Glutamatergic neuron (in vitro differentiated cells): ENCODE measurements at regions not wholly inside any gene's neighbourhood (a gene's known extent, or its start where the extent isn't known, plus 50 kb on each side); places are given as distances from the start of the nearest gene placed in this dataset.
A peak's percentile ranks its signal among the peaks of the same experiment; 100 is the strongest.

Experiments
- DNase-seq: peaks from one replicate; pipeline ENCODE4 v3.0.0; 2022
- H3K27ac Mint-ChIP-seq: one replicate; pipeline ENCODE4 v1.8.0; 2020; ENCODE audit warnings: mild to moderate bottlenecking, mixed read lengths, inconsistent platforms; ENCODE audit not compliant: unreplicated experiment
- H3K27me3 Mint-ChIP-seq: one replicate; pipeline ENCODE4 v1.8.0; 2020; ENCODE audit warnings: mild to moderate bottlenecking, moderate library complexity, mixed read lengths, inconsistent platforms; ENCODE audit not compliant: unreplicated experiment
- H3K36me3 Mint-ChIP-seq: one replicate; pipeline ENCODE4 v1.8.0; 2020; ENCODE audit warnings: mild to moderate bottlenecking, mixed read lengths, inconsistent platforms; ENCODE audit not compliant: unreplicated experiment
- H3K4me1 Mint-ChIP-seq: one replicate; pipeline ENCODE4 v1.8.0; 2020; ENCODE audit warnings: mild to moderate bottlenecking, low read depth, mixed read lengths, inconsistent platforms; ENCODE audit not compliant: unreplicated experiment
- H3K4me3 Mint-ChIP-seq: one replicate; pipeline ENCODE4 v1.8.0; 2020; ENCODE audit warnings: mild to moderate bottlenecking, mixed read lengths, inconsistent platforms; ENCODE audit not compliant: unreplicated experiment
- H3K9me3 Mint-ChIP-seq: one replicate; pipeline ENCODE4 v1.8.0; 2020; ENCODE audit warnings: mild to moderate bottlenecking, moderate library complexity, mixed read lengths, inconsistent platforms; ENCODE audit not compliant: unreplicated experiment
- TF ChIP-seq, protein P1 (sequence below): fragments of 200-600 bp; sonication (generic); IDR thresholded peaks from one replicate; pipeline ENCODE4 v1.5.0; 2021; ENCODE audit not compliant: partially characterized antibody, unreplicated experiment

GRCh38 chr13:32905063-32905863 is 111.0 kb upstream of the KL start:
- Mint-ChIP-seq H3K9me3 (peaks cover 3% of the 10 kb centered on the region), H3K4me1 (peaks cover 13% of the 10 kb centered on the region), H3K27me3 (no peaks in the 10 kb centered on the region), H3K27ac (no peak overlapping the region), H3K36me3 (no peaks in the 10 kb centered on the region), H3K4me3 (peak overlapping the region; percentile 39)
- TF ChIP-seq, protein P1, sequence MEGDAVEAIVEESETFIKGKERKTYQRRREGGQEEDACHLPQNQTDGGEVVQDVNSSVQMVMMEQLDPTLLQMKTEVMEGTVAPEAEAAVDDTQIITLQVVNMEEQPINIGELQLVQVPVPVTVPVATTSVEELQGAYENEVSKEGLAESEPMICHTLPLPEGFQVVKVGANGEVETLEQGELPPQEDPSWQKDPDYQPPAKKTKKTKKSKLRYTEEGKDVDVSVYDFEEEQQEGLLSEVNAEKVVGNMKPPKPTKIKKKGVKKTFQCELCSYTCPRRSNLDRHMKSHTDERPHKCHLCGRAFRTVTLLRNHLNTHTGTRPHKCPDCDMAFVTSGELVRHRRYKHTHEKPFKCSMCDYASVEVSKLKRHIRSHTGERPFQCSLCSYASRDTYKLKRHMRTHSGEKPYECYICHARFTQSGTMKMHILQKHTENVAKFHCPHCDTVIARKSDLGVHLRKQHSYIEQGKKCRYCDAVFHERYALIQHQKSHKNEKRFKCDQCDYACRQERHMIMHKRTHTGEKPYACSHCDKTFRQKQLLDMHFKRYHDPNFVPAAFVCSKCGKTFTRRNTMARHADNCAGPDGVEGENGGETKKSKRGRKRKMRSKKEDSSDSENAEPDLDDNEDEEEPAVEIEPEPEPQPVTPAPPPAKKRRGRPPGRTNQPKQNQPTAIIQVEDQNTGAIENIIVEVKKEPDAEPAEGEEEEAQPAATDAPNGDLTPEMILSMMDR, result no peak
- DNase-seq, result no peak

DNA sequence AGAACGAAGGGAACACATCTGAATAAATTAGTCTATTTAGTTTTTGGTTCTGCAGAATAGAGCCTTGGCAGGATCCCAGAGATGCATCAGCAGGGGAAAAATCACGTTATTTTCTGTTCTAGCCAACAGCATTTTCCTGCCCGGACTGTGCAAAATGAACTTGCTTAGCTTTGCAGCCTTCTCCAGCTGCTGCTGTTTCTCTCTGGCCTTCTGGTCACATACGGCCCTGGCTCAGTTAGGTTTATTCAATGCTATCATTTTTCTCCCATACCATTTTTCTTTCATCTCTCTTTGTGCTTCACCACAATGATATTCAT is 110.4 kb upstream of the KL start:
- H3K27ac Mint-ChIP-seq, result peak overlapping the region; percentile 52
- H3K27me3 Mint-ChIP-seq, result no peaks in the 10 kb centered on the region
- peaks cover 13% of the 10 kb centered on the region for H3K4me1 Mint-ChIP-seq
- TF ChIP-seq, protein P1, result no peak
- H3K36me3 Mint-ChIP-seq, result no peaks in the 10 kb centered on the region
- DNase-seq, result no peak
- H3K9me3 Mint-ChIP-seq, result peaks cover 3% of the 10 kb centered on the region
- no peak overlapping the region for H3K4me3 Mint-ChIP-seq

DNA sequence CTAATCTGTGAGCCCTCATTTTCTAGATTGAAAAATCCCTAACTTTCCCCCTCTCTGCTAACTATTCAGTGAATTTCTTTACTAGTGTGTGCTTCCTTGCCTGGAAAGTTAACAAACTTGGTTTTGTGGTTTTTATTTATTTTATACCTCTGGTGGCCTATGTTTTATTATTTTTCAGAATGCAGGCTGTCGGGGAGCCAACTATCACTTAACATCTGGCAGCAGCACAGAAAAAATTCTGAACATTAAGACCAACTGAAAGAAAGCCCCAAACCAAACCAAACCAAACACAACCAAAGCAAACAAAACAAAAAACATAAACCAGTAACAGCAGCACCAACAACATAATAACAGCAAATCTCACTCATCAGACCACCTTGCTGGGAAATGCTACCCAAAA is 109.0 kb upstream of the KL start:
- Mint-ChIP-seq H3K4me3 (no peak overlapping the region), H3K27me3 (no peaks in the 10 kb centered on the region), H3K27ac (no peak overlapping the region), H3K9me3 (peaks cover 3% of the 10 kb centered on the region), H3K4me1 (peaks cover 13% of the 10 kb centered on the region), H3K36me3 (no peaks in the 10 kb centered on the region)
- no peak for DNase-seq
- TF ChIP-seq, protein P1, result no peak

DNA sequence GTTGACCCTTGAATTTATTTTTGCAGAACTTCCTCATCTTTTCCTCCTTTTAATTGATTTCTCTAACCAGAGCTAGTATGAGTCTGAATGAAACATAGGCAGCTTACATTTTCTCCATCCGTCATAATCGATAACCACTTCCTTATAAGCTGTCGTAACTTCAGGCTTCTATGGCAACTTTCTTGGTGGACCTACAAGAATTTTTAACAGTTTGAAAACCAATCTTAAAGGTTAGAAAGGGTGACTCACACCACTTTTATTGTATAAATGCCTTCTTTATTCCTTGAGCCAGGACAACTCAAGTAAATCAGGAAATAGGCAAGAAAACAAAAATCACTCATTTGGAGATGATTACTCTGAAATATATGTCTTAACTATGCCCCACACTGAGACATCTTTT is 105.7 kb upstream of the KL start:
- Mint-ChIP-seq H3K27me3 (no peaks in the 10 kb centered on the region), H3K4me1 (peaks cover 8% of the 10 kb centered on the region), H3K27ac (no peak overlapping the region), H3K9me3 (no peaks in the 10 kb centered on the region), H3K4me3 (no peak overlapping the region), H3K36me3 (peaks cover 2% of the 10 kb centered on the region)
- TF ChIP-seq, protein P1, result no peak
- no peak for DNase-seq

DNA sequence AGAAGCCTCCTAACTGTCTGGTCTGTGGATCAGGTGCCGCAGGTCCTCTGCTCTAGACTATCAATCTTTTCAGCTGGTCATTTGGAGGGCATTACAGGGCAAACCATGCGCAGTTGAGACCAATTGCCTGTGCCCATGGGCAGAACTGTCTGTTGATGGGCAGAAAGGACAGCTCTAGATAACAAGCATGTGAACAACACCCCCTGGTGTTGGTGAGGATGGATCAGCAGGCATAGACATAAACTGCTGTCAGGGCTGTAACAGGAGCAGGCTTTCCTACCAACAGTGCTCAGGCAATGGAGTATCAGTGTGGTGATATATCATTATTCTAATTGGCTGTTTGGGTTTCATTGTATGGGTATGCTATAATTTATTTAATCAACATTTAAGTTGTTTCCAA is 104.7 kb upstream of the KL start:
- no peak overlapping the region for H3K27ac Mint-ChIP-seq
- peaks cover 2% of the 10 kb centered on the region for H3K27me3 Mint-ChIP-seq
- peaks cover 11% of the 10 kb centered on the region for H3K36me3 Mint-ChIP-seq
- TF ChIP-seq, protein P1, result peak; percentile 34
- peaks cover 2% of the 10 kb centered on the region for H3K4me1 Mint-ChIP-seq
- no peaks in the 10 kb centered on the region for H3K9me3 Mint-ChIP-seq
- DNase-seq, result no peak
- no peak overlapping the region for H3K4me3 Mint-ChIP-seq
